ENCODE measurements at regions not wholly inside any gene's neighbourhood (a gene's known extent, or its start where the extent isn't known, plus 50 kb on each side); places are given as distances from the start of the nearest gene placed in this dataset.
"Not testable (repeated sequence)": the region's sequence is repeated elsewhere in the genome, so short reads cannot be mapped to it uniquely, and the experiment has no call there.

DNA sequence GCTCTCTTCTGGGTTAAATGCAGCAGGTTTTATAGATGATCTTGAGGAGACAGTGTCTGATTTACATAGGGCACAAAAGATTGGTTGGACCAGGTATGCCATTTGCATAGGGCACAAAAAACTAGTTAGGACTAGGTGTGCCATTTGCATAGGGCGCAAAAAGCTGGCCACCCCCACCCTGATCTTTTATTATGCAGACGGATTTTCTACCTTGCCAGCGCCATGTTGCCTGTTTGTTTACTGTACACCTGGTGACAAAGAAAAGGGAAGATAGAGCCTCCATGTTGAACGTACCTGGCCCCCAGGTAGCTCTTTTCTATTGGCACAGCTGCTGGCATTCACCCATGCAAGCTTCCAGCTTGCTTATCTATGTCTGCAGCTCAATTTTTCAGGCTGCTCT is 790.4 kb downstream of the TTLL7 start:
- not testable (repeated sequence) for DNase-seq

DNA sequence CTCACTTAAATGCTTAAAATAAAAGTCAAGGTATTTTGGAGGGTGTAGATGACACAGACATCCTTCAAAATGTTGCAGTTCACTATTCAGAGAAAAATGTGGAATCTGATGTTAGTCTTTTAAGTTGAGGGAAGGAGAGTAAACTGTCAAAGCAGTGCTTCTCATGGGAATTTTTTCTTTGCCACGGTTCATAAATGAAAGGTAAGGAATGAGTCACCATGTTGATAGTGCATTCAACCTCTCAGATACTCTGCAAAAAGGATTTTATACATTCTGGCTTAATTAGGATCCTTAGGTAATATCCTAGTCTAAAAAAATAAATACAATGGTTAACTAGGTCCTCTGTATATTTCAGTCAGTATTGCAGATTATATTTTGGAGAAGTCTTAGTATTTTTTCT is 804.3 kb downstream of the TTLL7 start:
- DNase-seq: not testable (repeated sequence)

DNA sequence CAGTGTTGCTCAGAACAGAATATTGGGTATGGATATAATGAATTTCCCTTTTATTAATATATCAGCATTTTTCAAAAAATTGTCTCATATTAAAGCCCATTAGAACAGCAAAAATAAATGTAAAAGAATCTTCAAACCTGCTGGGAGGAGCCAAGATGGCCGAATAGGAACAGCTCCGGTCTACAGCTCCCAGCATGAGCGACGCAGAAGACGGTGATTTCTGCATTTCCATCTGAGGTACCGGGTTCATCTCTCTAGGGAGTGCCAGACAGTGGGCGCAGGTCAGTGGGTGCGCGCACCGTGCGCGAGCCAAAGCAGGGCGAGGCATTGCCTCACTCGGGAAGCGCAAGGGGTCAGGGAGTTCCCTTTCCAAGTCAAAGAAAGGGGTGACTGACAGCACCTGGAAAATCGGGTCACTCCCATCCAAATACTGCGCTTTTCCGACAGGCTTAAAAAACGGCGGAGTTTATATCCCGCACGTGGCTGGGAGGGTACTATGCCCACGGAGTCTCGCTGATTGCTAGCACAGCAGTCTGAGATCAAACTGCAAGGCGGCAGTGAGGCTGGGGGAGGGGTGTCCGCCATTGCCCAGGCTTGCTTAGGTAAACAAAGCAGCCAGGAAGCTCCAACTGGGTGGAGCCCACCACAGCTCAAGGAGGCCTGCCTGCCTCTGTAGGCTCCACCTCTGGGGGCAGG is 816.8 kb downstream of the TTLL7 start:
- not testable (repeated sequence) for DNase-seq

DNA sequence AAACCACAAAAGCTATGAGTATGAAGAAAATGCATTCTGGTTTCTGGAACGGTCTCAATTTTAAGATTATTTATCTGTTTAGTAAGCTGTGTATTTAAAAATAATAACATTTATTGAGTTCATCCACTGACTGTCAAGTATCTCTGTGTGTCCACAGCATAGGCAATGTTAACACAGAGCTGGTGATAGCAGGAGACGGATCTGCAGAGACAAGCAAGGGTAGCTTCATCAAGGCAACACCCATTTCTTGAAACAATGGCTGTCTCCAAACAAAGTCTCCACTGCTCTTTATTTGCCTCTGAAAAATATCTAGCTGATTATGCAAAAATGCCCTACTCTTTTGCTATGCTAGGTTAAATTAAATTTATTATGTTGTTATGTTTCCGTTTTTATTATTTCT is 818.3 kb downstream of the TTLL7 start:
- DNase-seq: not testable (repeated sequence)

DNA sequence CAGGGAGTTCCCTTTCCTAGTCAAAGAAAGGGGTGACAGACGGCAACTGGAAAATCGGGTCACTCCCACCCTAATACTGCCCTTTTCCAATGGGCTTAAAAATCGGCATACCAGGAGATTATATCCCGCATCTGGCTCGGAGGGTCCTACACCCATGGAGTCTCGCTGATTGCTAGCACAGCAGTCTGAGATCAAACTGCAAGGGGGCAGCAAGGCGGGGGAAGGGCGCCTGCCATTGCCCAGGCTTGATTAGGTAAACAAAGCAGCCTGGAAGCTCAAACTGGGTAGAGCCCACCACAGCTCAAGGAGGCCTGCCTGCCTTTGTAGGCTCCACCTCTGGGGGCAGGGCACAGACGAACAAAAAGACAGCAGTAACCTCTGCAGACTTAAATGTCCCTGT is 831.3 kb downstream of the TTLL7 start:
- DNase-seq: not testable (repeated sequence)

DNA sequence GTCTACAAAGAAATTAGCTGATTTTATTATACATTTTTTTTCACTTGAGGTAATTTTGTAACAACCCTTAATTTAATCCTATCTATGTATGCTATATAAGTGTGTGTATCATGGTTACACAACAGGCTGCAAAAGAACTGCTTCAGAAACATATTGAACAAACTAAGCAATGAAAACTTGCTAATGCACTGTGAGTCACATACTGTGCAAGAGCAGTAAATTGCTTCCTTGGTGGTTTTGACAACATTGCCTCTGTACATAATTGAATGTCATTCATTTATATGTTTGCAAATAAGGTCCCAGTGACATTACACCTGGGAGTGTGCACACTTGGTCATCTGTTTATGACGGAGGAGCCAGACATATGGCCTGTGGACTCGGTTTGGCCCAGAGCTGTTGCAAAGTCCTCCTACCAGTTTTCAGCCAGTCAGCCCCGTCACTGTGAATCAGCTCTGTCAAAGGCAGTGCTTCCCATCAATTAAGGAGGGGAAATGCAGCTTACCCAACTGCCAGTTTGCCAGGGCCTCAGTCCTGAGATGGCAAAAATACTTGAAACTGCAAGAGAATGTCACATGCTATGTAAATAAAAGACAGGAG is 835.0 kb downstream of the TTLL7 start:
- DNase-seq: not testable (repeated sequence)

DNA sequence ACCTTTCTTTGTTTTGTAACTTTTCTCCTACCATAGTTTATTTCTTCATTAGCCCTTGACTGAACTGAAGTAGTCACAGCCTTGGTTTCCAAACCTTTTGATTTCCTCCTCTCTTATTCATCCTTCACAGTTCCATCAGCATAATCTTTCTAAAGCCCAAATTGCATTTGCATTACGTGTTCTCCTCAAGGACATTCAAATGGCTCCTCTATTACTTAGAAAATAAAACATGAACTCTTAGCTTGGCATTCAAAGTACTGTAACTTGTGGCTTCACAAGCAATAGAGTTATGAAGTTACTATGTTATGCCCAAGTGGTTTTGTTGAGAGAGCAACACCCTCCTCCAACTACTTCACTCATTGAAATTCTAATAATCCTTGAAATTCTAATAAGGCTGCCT is 840.0 kb downstream of the TTLL7 start:
- not testable (repeated sequence) for DNase-seq

DNA sequence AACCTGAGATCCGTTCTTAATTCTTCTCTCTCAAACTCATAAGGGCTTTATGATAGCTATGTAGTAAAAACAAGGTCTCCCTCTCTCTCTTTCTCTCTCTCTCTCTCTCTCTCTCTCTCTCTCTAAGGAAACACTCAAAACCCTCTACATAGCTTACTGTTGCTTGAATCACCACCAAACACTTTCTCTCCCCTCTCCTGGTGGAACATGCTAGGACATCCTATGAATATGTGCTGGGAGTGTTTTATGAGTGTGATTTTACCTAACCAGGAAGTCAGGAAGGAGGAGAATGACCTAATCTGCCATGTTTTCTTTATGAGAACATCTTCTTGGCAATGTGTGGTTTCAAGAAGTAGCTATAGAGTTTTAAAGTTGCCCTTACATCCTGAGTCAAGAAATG is 844.6 kb downstream of the TTLL7 start:
- not testable (repeated sequence) for DNase-seq

DNA sequence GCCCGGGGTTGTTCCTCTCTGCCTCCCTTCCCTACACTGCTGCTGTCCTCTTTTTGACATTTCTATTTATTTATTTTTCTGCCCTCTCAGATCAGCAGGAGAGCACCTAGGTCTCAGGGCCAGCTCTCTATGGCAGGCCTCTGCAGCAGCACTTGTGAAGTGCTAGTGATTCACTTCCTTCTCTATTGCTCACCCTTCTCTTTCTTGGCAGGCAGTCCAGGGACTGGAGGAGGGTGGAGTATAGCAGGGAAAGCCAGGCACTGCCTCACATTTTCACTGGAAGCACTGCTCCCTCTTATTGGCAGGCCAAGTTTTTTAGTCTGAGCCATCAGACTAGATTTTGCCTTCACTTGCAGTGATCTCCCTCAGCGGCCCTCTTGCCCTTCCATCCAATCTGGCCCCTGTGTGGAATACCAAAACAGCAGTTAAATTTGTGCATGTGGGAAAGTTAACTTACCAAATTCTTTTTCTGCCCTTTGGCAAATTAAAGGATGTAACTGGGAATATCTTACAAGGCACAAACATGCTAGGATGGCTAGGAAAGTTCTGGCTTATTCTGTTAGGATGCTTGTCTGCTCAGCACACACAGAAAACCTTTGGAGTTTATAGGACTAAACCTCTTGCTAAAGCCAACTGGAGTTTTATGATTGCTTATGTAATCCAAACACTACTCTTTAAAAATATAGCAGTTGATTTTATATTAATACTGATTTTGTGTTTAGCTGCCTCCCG is 847.6 kb downstream of the TTLL7 start:
- not testable (repeated sequence) for DNase-seq

DNA sequence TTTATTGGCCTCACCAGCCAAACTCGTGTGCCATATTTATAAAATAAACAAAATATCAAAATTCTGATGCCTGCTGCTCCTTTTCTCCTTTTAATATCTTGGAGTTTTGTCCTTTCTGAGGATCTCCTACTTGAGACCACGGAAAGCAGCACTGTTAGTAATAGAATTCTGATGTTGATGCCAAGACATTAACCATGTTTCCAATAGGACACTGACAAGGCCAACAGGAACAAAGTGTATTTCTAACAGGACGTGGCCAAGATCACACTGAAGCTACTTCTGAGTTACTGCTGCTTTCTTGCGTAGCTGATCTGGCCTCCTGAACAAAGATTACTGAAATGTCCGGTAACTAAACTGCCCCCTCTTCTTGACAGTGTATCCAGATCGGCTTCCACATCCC is 848.5 kb downstream of the TTLL7 start:
- DNase-seq: not testable (repeated sequence)

DNA sequence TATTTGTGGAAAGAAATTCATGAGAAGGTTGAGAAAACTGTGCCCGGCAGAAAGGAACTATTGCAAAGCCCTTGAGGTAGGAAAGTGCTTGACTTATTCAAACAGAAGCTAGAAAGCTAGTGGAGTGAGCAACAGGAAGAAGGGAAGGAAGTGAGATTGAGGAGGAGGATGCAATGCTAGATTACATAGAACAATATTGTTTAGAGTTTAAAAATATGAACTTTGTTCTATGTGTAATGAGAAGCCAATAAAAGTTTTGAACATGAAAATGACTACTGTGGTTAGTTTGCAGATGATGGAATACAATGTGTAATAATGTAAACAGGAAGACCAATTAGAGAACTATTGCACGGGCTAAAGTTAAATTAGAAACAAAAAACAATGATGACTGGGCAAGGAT is 853.1 kb downstream of the TTLL7 start:
- DNase-seq: not testable (repeated sequence)

DNA sequence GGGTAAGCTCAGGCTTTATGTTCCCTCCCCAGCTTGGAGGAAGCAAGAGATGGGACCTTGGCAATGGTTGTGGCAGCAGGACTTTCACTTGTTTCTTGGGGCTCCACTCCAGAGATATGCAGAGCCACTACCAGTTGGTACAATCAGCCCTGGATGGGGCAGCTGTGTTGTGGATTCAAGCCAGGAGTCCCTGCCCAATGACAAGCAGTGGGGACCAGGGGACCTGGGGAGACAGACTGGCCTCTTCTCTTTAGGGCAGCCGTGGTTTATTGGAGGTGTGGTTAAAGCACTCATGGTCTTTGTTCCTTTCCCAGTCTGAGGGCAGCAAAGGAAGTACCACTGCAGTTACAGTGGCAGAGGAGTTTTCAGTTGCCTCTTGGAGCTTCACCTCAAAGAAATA is 856.1 kb downstream of the TTLL7 start:
- DNase-seq: not testable (repeated sequence)

DNA sequence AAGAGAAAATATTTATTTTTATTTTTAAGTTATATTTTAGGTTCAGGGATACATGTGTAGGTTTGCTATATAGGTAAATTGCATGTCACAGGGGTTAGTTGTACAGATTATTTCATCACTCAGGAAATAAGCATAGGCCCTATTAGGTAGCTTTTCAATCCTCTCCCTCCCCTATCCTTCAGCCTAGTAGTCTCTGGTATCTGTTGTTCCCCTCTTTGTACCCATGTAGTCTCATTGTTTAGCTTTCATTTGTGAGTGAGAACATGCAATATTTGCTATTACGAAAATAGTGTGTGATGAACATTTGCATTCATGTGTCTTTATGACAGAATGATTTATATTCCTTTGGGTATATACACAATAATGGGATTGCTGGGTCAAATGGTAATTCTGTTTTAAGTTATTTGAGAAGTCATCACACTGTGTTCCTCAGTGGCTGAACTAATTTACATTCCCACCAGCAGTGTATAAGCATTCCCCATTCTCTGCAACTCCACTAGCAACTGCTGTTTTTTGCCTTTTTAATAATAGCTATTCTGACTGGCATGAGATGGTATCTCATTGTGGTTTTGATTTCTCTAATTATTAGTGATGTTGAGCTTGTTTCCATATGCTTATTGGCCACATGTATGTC is 863.3 kb downstream of the TTLL7 start:
- not testable (repeated sequence) for DNase-seq

DNA sequence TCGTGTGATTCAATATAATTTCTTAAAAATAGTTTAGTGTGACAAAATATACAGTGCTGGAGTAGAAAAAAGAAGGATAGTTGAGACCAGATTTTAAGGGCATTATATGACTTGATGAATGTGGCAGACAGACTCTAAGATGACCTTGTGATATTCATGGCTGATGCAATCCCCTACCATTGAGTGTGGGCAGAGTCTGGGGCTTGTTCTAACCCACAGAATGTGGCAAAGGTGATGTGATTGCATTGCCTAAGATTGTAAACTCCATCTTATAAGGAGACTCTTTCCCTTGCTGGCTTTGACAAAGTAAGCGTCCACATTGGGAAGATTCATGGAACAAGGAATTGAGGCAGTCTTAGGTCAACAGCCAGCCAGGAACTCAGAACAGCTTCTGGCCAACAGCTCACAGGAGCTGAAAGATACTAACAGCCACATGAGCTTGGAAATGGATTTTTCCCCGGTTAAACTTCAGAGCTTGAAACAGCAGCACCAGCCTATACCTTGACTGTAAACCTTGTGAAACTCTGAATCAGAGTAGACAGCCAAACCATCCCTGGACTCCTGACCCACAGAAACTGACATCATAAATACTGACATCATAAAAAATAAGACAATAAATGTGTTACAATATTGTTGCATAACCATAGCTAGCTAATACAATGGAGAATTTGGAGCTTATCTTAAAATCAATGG is 864.5 kb downstream of the TTLL7 start:
- DNase-seq: not testable (repeated sequence)

DNA sequence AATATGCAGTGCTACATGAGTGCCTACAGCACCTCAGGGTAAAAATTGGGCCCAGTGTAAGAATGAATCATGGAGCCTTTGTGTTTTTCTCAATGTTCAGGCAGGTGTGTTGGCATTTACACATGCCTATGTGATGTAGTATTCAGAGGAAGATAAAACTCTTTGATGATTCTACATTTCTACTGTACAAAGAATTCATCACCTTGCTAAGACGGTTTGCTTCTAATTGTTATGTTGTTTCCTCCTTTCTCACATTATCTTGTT is 867.3 kb downstream of the TTLL7 start:
- no peak for DNase-seq

DNA sequence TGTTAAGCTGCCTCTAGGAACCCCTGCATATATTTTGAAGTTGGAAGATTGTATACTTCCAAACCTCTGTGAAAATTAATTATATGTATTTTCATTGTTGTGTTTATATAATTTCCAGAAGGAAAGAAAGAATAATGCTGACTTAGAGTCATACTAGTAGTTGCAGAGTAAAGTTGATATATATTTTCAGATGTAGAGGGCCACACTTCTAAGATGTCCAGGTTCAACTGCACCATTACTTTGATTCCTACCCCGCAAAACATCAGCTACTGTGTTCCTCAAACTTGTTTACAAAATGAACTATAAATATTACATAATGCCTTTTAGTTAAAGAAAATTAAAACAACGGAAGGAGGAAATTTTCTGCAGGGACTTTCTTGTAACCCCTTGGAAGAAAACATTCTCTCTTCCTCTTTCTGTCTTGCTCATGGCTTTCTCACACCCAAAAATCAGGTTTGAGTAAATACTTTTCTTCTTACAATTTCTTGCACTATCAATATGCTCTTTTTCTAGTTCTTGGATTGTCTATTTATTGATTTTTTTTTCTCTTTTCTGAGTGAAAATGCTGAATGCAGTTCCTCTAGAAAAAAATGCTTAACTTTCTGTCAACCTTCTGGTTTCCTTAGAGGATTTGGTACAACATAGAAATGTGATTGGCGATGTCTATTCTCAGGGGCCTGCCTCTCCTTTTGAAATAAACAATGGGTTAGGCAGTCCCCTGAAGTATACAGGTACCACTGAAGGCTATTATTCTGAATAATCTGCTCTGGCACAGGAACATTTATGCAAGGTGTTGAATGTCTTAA is 867.8 kb downstream of the TTLL7 start:
- no peak for DNase-seq

DNA sequence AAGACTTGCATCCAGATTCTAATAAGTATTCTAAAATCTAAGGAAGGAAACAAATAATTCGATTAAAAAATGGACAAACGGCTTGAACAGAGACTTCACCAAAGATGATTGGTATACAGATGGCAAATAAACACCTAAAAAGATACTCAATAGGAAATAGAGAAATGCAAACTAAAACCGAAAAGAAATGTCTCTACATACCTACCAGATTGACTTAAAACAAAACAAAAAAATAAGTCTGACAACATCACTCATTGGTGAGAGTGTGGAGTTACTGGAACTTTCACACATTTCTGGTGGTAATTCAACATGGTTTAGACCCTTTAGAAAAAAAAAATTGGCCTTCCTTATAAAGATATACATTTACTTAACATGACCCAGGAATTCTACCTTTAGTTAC is 869.8 kb downstream of the TTLL7 start:
- no peak for DNase-seq

DNA sequence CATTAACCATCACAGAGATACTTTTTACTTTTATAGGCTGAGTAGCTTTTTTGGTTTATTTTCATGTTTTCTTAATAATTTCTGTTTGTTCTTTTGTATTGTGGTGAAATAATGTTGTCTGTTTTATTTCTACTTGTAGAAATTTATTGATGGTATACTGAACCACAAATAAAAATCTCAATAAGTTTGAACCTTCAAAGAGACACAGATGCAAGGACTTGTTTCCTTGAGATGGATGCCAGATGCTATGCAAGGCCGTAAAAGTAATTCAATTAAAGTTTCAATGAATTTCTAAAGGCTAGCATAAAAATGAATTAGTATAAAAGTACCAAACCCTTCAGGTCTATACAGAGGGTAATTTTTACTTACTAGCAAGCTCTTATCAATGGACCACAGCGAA is 873.5 kb downstream of the TTLL7 start:
- no peak for DNase-seq

DNA sequence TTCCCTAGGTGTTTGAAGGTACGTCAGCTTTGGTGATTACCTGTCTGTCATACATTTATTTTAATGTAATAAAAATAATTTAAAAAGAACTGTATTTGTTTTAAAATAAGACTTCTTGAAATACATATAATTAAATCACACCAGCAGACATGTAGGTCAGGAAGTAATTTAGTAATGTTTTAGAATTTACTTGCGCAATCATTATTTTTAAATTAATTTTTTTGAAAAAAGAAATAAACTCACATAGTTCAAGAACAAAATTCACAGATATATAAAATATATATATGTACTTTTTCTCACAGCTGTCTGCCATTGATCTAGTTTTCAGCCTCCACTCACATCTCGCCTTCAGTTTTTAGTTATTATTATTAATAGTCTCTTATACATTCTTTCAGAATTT is 875.9 kb downstream of the TTLL7 start:
- DNase-seq: no peak

DNA sequence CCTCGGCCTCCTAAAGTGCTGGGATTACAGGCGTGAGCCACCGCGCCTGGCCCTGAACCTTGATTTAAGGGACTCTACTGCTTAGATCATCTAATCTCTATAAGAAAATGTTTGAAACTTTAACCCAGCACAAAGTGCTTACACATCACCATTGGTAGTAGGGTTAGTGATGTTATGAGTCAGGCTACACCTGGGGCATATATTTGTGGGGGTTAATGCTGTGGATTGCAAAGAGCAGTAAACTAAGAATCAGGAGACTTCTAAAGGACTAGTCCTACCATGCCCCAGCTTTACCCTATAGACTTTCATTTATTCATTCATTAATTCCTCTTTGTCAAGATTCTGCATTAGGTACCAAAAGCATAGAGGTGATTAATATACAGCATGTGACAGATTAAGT is 880.5 kb downstream of the TTLL7 start:
- DNase-seq: no peak

DNA sequence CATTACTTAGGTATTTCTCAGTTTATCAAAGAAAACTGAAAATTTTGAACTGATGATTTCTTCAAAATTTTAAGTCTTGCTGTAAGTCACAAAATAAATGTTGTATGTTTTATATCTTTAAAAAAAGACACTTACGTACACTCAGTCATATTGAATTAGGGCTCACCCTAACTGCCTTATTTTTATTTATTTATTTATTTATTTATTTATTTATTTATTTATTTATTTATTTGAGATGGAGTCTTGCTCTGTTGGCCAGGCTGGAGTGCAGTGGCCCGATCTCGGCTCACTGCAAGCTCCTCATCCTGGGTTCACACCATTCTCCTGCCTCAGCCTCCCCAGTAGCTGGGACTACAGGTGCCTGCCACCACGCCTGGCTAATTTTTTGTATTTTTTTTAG is 881.9 kb downstream of the TTLL7 start:
- DNase-seq: not testable (repeated sequence)

DNA sequence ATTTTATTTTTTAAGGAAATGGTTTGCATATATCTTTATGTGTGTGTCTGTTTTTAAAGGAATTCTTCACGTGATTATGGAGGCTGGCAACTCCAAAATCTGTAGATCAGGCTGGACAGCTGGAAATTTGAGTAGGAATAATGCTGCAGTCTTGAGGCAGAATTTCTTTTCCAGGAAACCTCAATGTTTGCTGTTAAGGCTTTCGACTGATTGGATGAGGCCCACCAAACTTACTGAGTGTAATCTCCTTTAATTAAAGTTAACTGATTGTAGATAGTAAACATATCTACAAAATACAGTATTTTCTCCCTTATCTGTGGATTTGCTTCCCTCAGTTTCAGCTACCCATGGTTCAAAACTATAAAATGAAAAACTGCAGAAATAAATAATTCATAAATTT is 883.1 kb downstream of the TTLL7 start:
- no peak for DNase-seq
